ENCODE measurements at regions not wholly inside any gene's neighbourhood (a gene's known extent, or its start where the extent isn't known, plus 50 kb on each side); places are given as distances from the start of the nearest gene placed in this dataset.

DNA sequence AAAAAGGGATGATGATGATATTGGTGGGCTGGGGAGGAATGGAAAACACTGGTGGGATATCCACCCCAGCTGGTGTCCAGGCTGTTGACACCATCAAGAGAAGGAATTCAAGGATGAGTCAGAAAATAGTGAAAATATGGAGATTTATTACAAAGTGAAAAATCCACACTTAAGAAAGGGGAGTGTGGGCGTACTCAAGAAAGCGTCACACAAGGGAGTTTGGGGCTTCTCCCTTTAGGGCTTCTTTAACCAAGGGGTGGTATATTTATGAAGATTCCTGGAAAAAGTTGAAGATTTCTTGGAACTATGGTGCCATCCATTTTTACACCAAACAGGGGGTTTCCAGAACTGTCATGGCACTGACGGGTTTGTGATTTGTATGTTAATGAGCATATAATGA, 63.1 kb upstream of the ARID2 start:
- Histone ChIP-seq H4K20me1 (ENCODE audit: low read length) (no peaks in the 10 kb centered on the region), H2AFZ (ENCODE audit: low read length) (no peak overlapping the region), H3F3A (ENCODE audit: low read length, unreplicated experiment) (no peaks in the 10 kb centered on the region), H3K4me2 (ENCODE audit: low read length) (no peak overlapping the region), H3K4me1 (ENCODE audit: insufficient read depth, low read length) (peaks cover 4% of the 10 kb centered on the region; the same call in 1 of the 2 replicates), H3K9me3 (ENCODE audit: low read length) (no peaks in the 10 kb centered on the region), H3K27me3 (ENCODE audit: low read length) (no peaks in the 10 kb centered on the region), H3K9ac (ENCODE audit: low read length) (no peak overlapping the region), H3K9me2 (replicated peaks; ENCODE audit: low read length) (no peaks in the 10 kb centered on the region), H3K36me3 (ENCODE audit: low read depth, low read length) (no peaks in the 10 kb centered on the region), H3K79me2 (ENCODE audit: low read length) (no peaks in the 10 kb centered on the region), H3K4me3 (ENCODE audit: low read length) (no peak overlapping the region), H3K27ac (ENCODE audit: low read length) (no peak overlapping the region)
- TF ChIP-seq EZH2phosphoT487 (IDR thresholded peaks at IDR 0.05; ENCODE audit: borderline replicate concordance, low read length) = no peak
- TF ChIP-seq, protein P1, sequence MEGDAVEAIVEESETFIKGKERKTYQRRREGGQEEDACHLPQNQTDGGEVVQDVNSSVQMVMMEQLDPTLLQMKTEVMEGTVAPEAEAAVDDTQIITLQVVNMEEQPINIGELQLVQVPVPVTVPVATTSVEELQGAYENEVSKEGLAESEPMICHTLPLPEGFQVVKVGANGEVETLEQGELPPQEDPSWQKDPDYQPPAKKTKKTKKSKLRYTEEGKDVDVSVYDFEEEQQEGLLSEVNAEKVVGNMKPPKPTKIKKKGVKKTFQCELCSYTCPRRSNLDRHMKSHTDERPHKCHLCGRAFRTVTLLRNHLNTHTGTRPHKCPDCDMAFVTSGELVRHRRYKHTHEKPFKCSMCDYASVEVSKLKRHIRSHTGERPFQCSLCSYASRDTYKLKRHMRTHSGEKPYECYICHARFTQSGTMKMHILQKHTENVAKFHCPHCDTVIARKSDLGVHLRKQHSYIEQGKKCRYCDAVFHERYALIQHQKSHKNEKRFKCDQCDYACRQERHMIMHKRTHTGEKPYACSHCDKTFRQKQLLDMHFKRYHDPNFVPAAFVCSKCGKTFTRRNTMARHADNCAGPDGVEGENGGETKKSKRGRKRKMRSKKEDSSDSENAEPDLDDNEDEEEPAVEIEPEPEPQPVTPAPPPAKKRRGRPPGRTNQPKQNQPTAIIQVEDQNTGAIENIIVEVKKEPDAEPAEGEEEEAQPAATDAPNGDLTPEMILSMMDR (conservative IDR thresholded peaks at IDR 0.05; ENCODE audit: low read depth, low read length) = no peak
- no peak for TF ChIP-seq EZH2 (IDR thresholded peaks at IDR 0.05; ENCODE audit: low read length, unreplicated experiment)
- intact Hi-C loops (cut with micrococcal nuclease) = no loop called here
- BruUV-seq (replicated peaks) = no TSS peak
- CTCF ChIA-PET = no interaction called here
- ATAC-seq (no peak), DNase-seq (no peak)
- POLR2A ChIA-PET (ENCODE audit: unreplicated experiment) = no interaction called here

DNA sequence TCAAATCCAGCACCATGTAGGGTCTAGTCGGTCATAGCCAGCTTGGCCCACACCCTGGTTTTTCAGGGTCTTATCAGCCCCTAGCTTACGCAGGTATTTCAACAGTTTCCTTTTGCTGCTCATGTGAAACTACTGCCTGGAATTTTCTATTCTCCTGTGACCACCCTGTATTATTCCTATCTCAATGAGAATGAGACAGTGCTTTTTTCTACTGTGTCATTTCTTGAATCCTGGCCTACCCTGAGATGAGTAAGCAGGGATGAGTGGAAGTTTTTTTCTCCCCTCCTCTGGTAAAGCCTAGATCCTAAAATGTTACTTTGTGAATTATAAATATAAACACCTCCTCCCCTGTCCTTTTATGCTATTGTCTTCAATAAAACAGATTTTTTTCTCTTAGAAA, 62.7 kb upstream of the ARID2 start:
- no peaks in the 10 kb centered on the region for H3K36me3 ChIP-seq (ENCODE audit: low read depth, low read length)
- no peak overlapping the region for H3K27ac ChIP-seq (ENCODE audit: low read length)
- TF ChIP-seq EZH2 (IDR thresholded peaks at IDR 0.05; ENCODE audit: low read length, unreplicated experiment) = no peak
- TF ChIP-seq EZH2phosphoT487 (IDR thresholded peaks at IDR 0.05; ENCODE audit: borderline replicate concordance, low read length) = no peak
- TF ChIP-seq, protein P1 (conservative IDR thresholded peaks at IDR 0.05; ENCODE audit: low read depth, low read length) = no peak
- H3K9me3 ChIP-seq (ENCODE audit: low read length) = no peaks in the 10 kb centered on the region
- no peak overlapping the region for H2AFZ ChIP-seq (ENCODE audit: low read length)
- H3F3A ChIP-seq (ENCODE audit: low read length, unreplicated experiment) = no peaks in the 10 kb centered on the region
- ChIA-PET POLR2A (ENCODE audit: unreplicated experiment) (interaction anchor here (0.7 kb wide), 1 partner anchor 287 kb away, joined by 4 read pairs; no protein-coding TSS in a partner anchor), CTCF (no interaction called here)
- no peaks in the 10 kb centered on the region for H3K79me2 ChIP-seq (ENCODE audit: low read length)
- H4K20me1 ChIP-seq (ENCODE audit: low read length) = no peaks in the 10 kb centered on the region
- no peak overlapping the region for H3K9ac ChIP-seq (ENCODE audit: low read length)
- DNase-seq (no peak), ATAC-seq (no peak)
- no peaks in the 10 kb centered on the region for H3K9me2 ChIP-seq (replicated peaks; ENCODE audit: low read length)
- H3K4me3 ChIP-seq (ENCODE audit: low read length) = no peak overlapping the region
- BruUV-seq (replicated peaks) = no TSS peak
- intact Hi-C loops (cut with micrococcal nuclease) = no loop called here
- H3K4me1 ChIP-seq (ENCODE audit: insufficient read depth, low read length) = peaks cover 4% of the 10 kb centered on the region; the same call in 1 of the 2 replicates
- no peak overlapping the region for H3K4me2 ChIP-seq (ENCODE audit: low read length)
- H3K27me3 ChIP-seq (ENCODE audit: low read length) = no peaks in the 10 kb centered on the region

DNA sequence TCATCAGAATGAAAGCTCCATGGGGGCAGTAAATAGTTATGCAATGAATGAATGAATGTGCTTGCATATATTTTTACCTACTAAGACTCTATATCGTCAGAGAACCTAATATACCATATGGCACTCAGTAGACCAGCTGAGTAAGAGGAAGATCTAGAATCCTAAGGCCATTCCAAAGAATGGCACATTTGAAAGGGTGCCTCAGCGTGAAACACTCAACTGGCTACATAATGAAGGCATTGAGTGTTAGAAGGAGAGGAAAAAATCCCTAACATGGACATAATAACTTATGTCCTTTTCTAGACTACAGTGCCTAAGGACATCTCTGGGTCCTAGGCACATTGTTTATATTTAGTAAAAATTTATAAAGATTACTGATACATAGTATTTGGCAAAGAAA, 61.7 kb upstream of the ARID2 start:
- Histone ChIP-seq H3K27me3 (ENCODE audit: low read length) (no peaks in the 10 kb centered on the region), H2AFZ (ENCODE audit: low read length) (no peak overlapping the region), H3K9me2 (replicated peaks; ENCODE audit: low read length) (no peaks in the 10 kb centered on the region), H3K4me1 (ENCODE audit: insufficient read depth, low read length) (peaks cover 4% of the 10 kb centered on the region; the same call in 1 of the 2 replicates), H3K9me3 (ENCODE audit: low read length) (no peaks in the 10 kb centered on the region), H3F3A (ENCODE audit: low read length, unreplicated experiment) (no peaks in the 10 kb centered on the region), H3K4me2 (ENCODE audit: low read length) (no peak overlapping the region), H3K79me2 (ENCODE audit: low read length) (no peaks in the 10 kb centered on the region), H3K4me3 (ENCODE audit: low read length) (no peak overlapping the region), H4K20me1 (ENCODE audit: low read length) (no peaks in the 10 kb centered on the region), H3K27ac (ENCODE audit: low read length) (no peak overlapping the region), H3K36me3 (ENCODE audit: low read depth, low read length) (no peaks in the 10 kb centered on the region), H3K9ac (ENCODE audit: low read length) (no peak overlapping the region)
- CTCF ChIA-PET = no interaction called here
- intact Hi-C loops (cut with micrococcal nuclease) = no loop called here
- no peak for TF ChIP-seq EZH2 (IDR thresholded peaks at IDR 0.05; ENCODE audit: low read length, unreplicated experiment)
- TF ChIP-seq EZH2phosphoT487 (IDR thresholded peaks at IDR 0.05; ENCODE audit: borderline replicate concordance, low read length) = no peak
- TF ChIP-seq, protein P1 (conservative IDR thresholded peaks at IDR 0.05; ENCODE audit: low read depth, low read length) = no peak
- no peak for ATAC-seq
- no TSS peak for BruUV-seq (replicated peaks)
- DNase-seq = no peak
- POLR2A ChIA-PET (ENCODE audit: unreplicated experiment) = interaction anchor here (0.7 kb wide), 1 partner anchor 288 kb away, joined by 4 read pairs; no protein-coding TSS in a partner anchor

Data from PC-3 (cell line).